B cell (primary cell): ENCODE measurements at regions not wholly inside any gene's neighbourhood (a gene's known extent, or its start where the extent isn't known, plus 50 kb on each side); places are given as distances from the start of the nearest gene placed in this dataset.

Experiments used
- ATAC-seq: fragments of 200-7000 bp; cut with Tn5 transposase; one replicate; pipeline ENCODE4 v1.10.0; 2021; ENCODE audit warnings: low read depth, mild to moderate bottlenecking, moderate number of reproducible peaks, moderate library complexity
- CTCF ChIA-PET: fragments of 350-600 bp; sonication (Branson Sonifier 250); formaldehyde crosslinking; loops from one replicate; lab custom pipeline; 2021; ENCODE audit warnings: antibody characterized with exemption, inconsistent platforms; lab: Charles Lee
- POLR2A ChIA-PET: fragments of 350-600 bp; sonication (Branson Sonifier 250); formaldehyde crosslinking; loops from one replicate; lab custom pipeline; 2021; ENCODE audit warnings: antibody characterized with exemption; lab: Charles Lee
- DNase-seq: peaks from one replicate; pipeline ENCODE4 v3.0.0; 2013
- H2AFZ ChIP-seq: 2 replicates; pipeline ENCODE4 v1.6.1; 2012; ENCODE audit warnings: mild to moderate bottlenecking, low read depth, low read length; ENCODE audit not compliant: insufficient read depth, poor library complexity, severe bottlenecking
- H3K27ac ChIP-seq, 2 donors: 1 replicate in 1 of 2; 2 replicates in 1 of 2; pipeline ENCODE4 v1.5.1; 2012 to 2013; ENCODE audit warnings: low read length in 2 of 2, mild to moderate bottlenecking in 2 of 2, moderate library complexity in 1 of 2
- H3K27me3 ChIP-seq, 4 experiments: fragments of 200-600 bp in 1 of 4; sonication (generic) in 1 of 4; replicated peaks in 1 of 4; 1 replicate in 2 of 4; 2 replicates in 2 of 4; pipeline versions ENCODE4 v1.6.1 to v1.7.0; 2013 to 2016; ENCODE audit warnings: low read length in 3 of 4, mild to moderate bottlenecking in 2 of 4, mixed read lengths in 1 of 4, moderate library complexity in 1 of 4; ENCODE audit not compliant: insufficient read depth in 4 of 4, control insufficient read depth in 3 of 4; ENCODE audit errors: control extremely low read depth in 1 of 4
- H3K36me3 ChIP-seq, 2 experiments: replicated peaks in 1 of 2; 1 replicate in 1 of 2; 2 replicates in 1 of 2; pipeline versions ENCODE4 v1.6.1 to v1.7.1; 2013; ENCODE audit warnings: low read length in 1 of 2; ENCODE audit not compliant: insufficient read depth in 2 of 2, control insufficient read depth in 1 of 2; ENCODE audit errors: control extremely low read depth in 1 of 2, extremely low read depth in 1 of 2
- H3K4me1 ChIP-seq, 2 donors: fragments of 200-600 bp in 1 of 2; sonication (generic) in 1 of 2; 1 replicate in 1 of 2; 2 replicates in 1 of 2; pipeline versions ENCODE4 v1.5.1 to v1.6.1; 2013 to 2017; ENCODE audit warnings: low read length in 2 of 2; ENCODE audit not compliant: control insufficient read depth in 2 of 2, insufficient read depth in 2 of 2
- H3K4me2 ChIP-seq: replicated peaks from 2 replicates; pipeline ENCODE3; 2012; ENCODE audit warnings: mild to moderate bottlenecking, low read depth, low read length; ENCODE audit not compliant: poor library complexity, severe bottlenecking
- H3K4me3 ChIP-seq, 5 experiments: fragments of 200-600 bp in 1 of 5; sonication (generic) in 1 of 5; 1 replicate in 3 of 5; 2 replicates in 2 of 5; pipeline versions ENCODE4 v1.5.1 to v1.7.0; 2011 to 2016; ENCODE audit warnings: low read length in 4 of 5, mild to moderate bottlenecking in 4 of 5, low read depth in 2 of 5, control low read depth in 1 of 5, moderate library complexity in 1 of 5; ENCODE audit not compliant: insufficient read depth in 1 of 5; ENCODE audit errors: control extremely low read depth in 1 of 5, extremely low read depth in 1 of 5
- H3K79me2 ChIP-seq: fragments of 200-600 bp; sonication (generic); one replicate; pipeline ENCODE4 v1.6.0; 2016; ENCODE audit warnings: low read length; ENCODE audit not compliant: control insufficient read depth, insufficient read depth
- H3K9ac ChIP-seq: fragments of 200-600 bp; sonication (generic); 2 replicates; pipeline ENCODE4 v1.6.1; 2017; ENCODE audit warnings: mild to moderate bottlenecking, low read length, moderate library complexity
- H3K9me3 ChIP-seq, 3 donors: one replicate each; pipeline versions ENCODE4 v1.6.1 to v1.7.1; 2013; ENCODE audit warnings: low read length in 2 of 3; ENCODE audit not compliant: control insufficient read depth in 2 of 3, insufficient read depth in 1 of 3; ENCODE audit errors: control extremely low read depth in 1 of 3
- H4K20me1 ChIP-seq: 2 replicates; pipeline ENCODE4 v1.6.0; 2012; ENCODE audit warnings: mild to moderate bottlenecking, low read length; ENCODE audit not compliant: insufficient read depth, control insufficient read depth, poor library complexity, severe bottlenecking
- H3K27ac Mint-ChIP-seq: one replicate; pipeline ENCODE4 v1.8.0; 2021; ENCODE audit warnings: mixed read lengths
- H3K27me3 Mint-ChIP-seq: one replicate; pipeline ENCODE4 v1.8.0; 2021; ENCODE audit warnings: mixed read lengths
- H3K4me1 Mint-ChIP-seq: one replicate; pipeline ENCODE4 v1.8.0; 2021; ENCODE audit warnings: mixed read lengths
- H3K4me3 Mint-ChIP-seq: one replicate; pipeline ENCODE4 v1.8.0; 2021; ENCODE audit warnings: mixed read lengths
- H3K9me3 Mint-ChIP-seq: one replicate; pipeline ENCODE4 v1.8.0; 2022; ENCODE audit warnings: mixed read lengths; ENCODE audit not compliant: insufficient read depth
- CTCF ChIP-seq: fragments of 200-600 bp; IDR thresholded peaks from one replicate; pipeline ENCODE4 v1.8.0; 2022; ENCODE audit warnings: antibody characterized with exemption, mild to moderate bottlenecking
- EZH2 ChIP-seq: IDR thresholded peaks from 2 replicates; pipeline ENCODE4 v1.6.1; 2012; ENCODE audit warnings: borderline replicate concordance, low read depth, mild to moderate bottlenecking, moderate library complexity, low read length; ENCODE audit not compliant: insufficient read depth, poor library complexity, severe bottlenecking
- WGBS: methylation state at CpG from one replicate; pipeline ENCODE4 v1.1.5; 2013; ENCODE audit warnings: missing lambda C conversion rate; ENCODE audit not compliant: insufficient coverage; 5-methylcytosine and 5-hydroxymethylcytosine counted together
- intact Hi-C: fragments of 100-400 bp; cut with micrococcal nuclease; formaldehyde crosslinking; loops from one replicate; pipeline ENCODE4 v1.10.0; 2022

GRCh38 chr2:525021-525420 lies 152.2 kb downstream of the TMEM18 start:
- H3K27ac Mint-ChIP-seq, result no peak overlapping the region
- H3K9me3 Mint-ChIP-seq, result no peaks in the 10 kb centered on the region
- TF ChIP-seq EZH2 (no peak), CTCF (no peak)
- H3K4me1 Mint-ChIP-seq, result no peaks in the 10 kb centered on the region
- H3K27me3 Mint-ChIP-seq, result peaks cover 13% of the 10 kb centered on the region
- no peak overlapping the region for H3K27ac ChIP-seq
- H3K9ac ChIP-seq, result no peak overlapping the region
- no peak for DNase-seq
- no peak overlapping the region for H2AFZ ChIP-seq
- ChIA-PET POLR2A (no interaction called here), CTCF (no interaction called here)
- H3K27me3 ChIP-seq, result no peaks in the 10 kb centered on the region
- no peaks in the 10 kb centered on the region for H3K36me3 ChIP-seq
- intact Hi-C loops, result no loop called here
- no peak overlapping the region for H3K4me3 Mint-ChIP-seq
- ATAC-seq, result no peak
- no peak overlapping the region for H3K4me2 ChIP-seq
- no peaks in the 10 kb centered on the region for H4K20me1 ChIP-seq
- no peaks in the 10 kb centered on the region for H3K4me1 ChIP-seq
- 93% methylated on average over 5 of the region's 7 CpGs for WGBS
- H3K79me2 ChIP-seq, result no peaks in the 10 kb centered on the region
- H3K9me3 ChIP-seq, result peaks cover 0 to 10% (median 4%) of the 10 kb centered on the region in 3 donors
- no peak overlapping the region for H3K4me3 ChIP-seq

- Histone ChIP-seq H3K9ac (no peak overlapping the region), H3K4me1 (no peaks in the 10 kb centered on the region), H3K4me2 (no peak overlapping the region), H3K36me3 (no peaks in the 10 kb centered on the region), H3K27me3 (no peaks in the 10 kb centered on the region), H3K4me3 (no peak overlapping the region), H3K9me3 (peaks cover 0 to 10% (median 0%) of the 10 kb centered on the region in 3 donors), H3K79me2 (no peaks in the 10 kb centered on the region), H3K27ac (no peak overlapping the region), H2AFZ (no peak overlapping the region), H4K20me1 (no peaks in the 10 kb centered on the region)
- H3K27ac Mint-ChIP-seq, result no peak overlapping the region
- no peak for DNase-seq
- 88% methylated on average over 1 of the region's 3 CpGs for WGBS
- no peak for ATAC-seq
- ChIA-PET POLR2A (no interaction called here), CTCF (interaction anchor here (1.1 to 1.2 kb wide), 2 partner anchors 112 to 277 kb away, joined by 3 to 4 read pairs; no protein-coding TSS in a partner anchor)
- H3K4me1 Mint-ChIP-seq, result no peaks in the 10 kb centered on the region
- peaks cover 13% of the 10 kb centered on the region for H3K27me3 Mint-ChIP-seq
- intact Hi-C loops, result no loop called here
- TF ChIP-seq EZH2 (no peak), CTCF (no peak)
- H3K9me3 Mint-ChIP-seq, result no peaks in the 10 kb centered on the region
- no peak overlapping the region for H3K4me3 Mint-ChIP-seq
These were observed 152.8 kb downstream of the TMEM18 start for GRCh38 chr2:524442-524841.
